Keratinocyte (primary cell): ENCODE measurements at regions not wholly inside any gene's neighbourhood (a gene's known extent, or its start where the extent isn't known, plus 50 kb on each side); places are given as distances from the start of the nearest gene placed in this dataset.

Experiments
- DNase-seq: peaks from one replicate; pipeline ENCODE4 v3.0.0-alpha.2; 2011; ENCODE audit warnings: low read depth, missing footprints, low spot score
- FAIRE-seq: peaks from 2 replicates; lab custom pipeline; 2011; peaks lifted over from hg19 to GRCh38; lab: Jason Lieb, UNC
- H2AFZ ChIP-seq: 2 replicates; pipeline ENCODE4 v1.6.0; 2012; ENCODE audit warnings: low read length, control low read depth, inconsistent platforms; ENCODE audit not compliant: control insufficient read depth
- H3K27ac ChIP-seq: 2 replicates; pipeline ENCODE4 v1.5.1; 2011; ENCODE audit warnings: low read length; ENCODE audit not compliant: control insufficient read depth, insufficient read depth
- H3K27me3 ChIP-seq: 3 replicates; pipeline ENCODE4 v1.6.0; 2011; ENCODE audit warnings: low read length; ENCODE audit not compliant: control insufficient read depth, insufficient read depth; ENCODE audit errors: extremely low read depth
- H3K36me3 ChIP-seq, 2 experiments: 2 replicates in 1 of 2; 3 replicates in 1 of 2; pipeline ENCODE4 v1.5.1; 2011; ENCODE audit warnings: low read length in 2 of 2, mild to moderate bottlenecking in 1 of 2; ENCODE audit not compliant: control insufficient read depth in 2 of 2, insufficient read depth in 2 of 2; ENCODE audit errors: extremely low read depth in 1 of 2
- H3K4me1 ChIP-seq: 3 replicates; pipeline ENCODE4 v1.5.1; 2011; ENCODE audit warnings: low read length; ENCODE audit not compliant: control insufficient read depth, insufficient read depth; ENCODE audit errors: extremely low read depth
- H3K4me2 ChIP-seq: 3 replicates; pipeline ENCODE4 v1.6.0; 2011; ENCODE audit warnings: low read depth, low read length; ENCODE audit not compliant: control insufficient read depth, insufficient read depth; ENCODE audit errors: extremely low read depth
- H3K4me3 ChIP-seq, 3 experiments: fragments of 200-600 bp in 1 of 3; sonication (generic) in 1 of 3; 2 replicates in 2 of 3; 3 replicates in 1 of 3; pipeline ENCODE4 v1.5.1; 2011 to 2016; ENCODE audit warnings: low read length in 3 of 3, mild to moderate bottlenecking in 3 of 3, control low read depth in 2 of 3, inconsistent platforms in 1 of 3, low read depth in 1 of 3, mixed read lengths in 1 of 3, mixed run types in 1 of 3, moderate library complexity in 1 of 3; ENCODE audit not compliant: control insufficient read depth in 2 of 3, insufficient read depth in 2 of 3; ENCODE audit errors: extremely low read depth in 1 of 3
- H3K79me2 ChIP-seq: 2 replicates; pipeline ENCODE4 v1.6.0; 2012; ENCODE audit warnings: low read length; ENCODE audit not compliant: control insufficient read depth, insufficient read depth
- H3K9ac ChIP-seq: 3 replicates; pipeline ENCODE4 v1.6.0; 2011; ENCODE audit warnings: low read length; ENCODE audit not compliant: control insufficient read depth, insufficient read depth; ENCODE audit errors: extremely low read depth
- H3K9me1 ChIP-seq: 3 replicates; pipeline ENCODE4 v1.6.0; 2011; ENCODE audit warnings: low read length; ENCODE audit not compliant: control insufficient read depth, insufficient read depth; ENCODE audit errors: extremely low read depth
- H3K9me3 ChIP-seq: 2 replicates; pipeline ENCODE4 v1.5.1; 2012; ENCODE audit warnings: low read depth, low read length; ENCODE audit not compliant: control insufficient read depth
- H4K20me1 ChIP-seq: 3 replicates; pipeline ENCODE4 v1.6.0; 2011; ENCODE audit warnings: low read length; ENCODE audit not compliant: control insufficient read depth, insufficient read depth; ENCODE audit errors: extremely low read depth
- EZH2 ChIP-seq: IDR thresholded peaks from one replicate; pipeline ENCODE4 v1.6.1; 2012; ENCODE audit warnings: inconsistent platforms, mild to moderate bottlenecking, low read length, moderate library complexity
- dilution Hi-C: fragments of 300-500 bp; cut with MboI; formaldehyde crosslinking; loops from one replicate; pipeline ENCODE4 v1.7.0; 2020; ENCODE audit warnings: low sequenced_read_pairs; ENCODE audit not compliant: extremely low pct_ligation_motif_present
- TF ChIP-seq, protein P1 (sequence below), 3 experiments: IDR thresholded peaks in 1 of 3; conservative IDR thresholded peaks in 1 of 3; optimal IDR thresholded peaks in 1 of 3; 2 replicates in 2 of 3; 3 replicates in 1 of 3; pipeline versions ENCODE3 to v1.5.1; 2011; ENCODE audit warnings: low read length in 3 of 3, mild to moderate bottlenecking in 3 of 3, moderate library complexity in 2 of 3, control low read depth in 1 of 3, inconsistent platforms in 1 of 3; ENCODE audit not compliant: insufficient read depth in 2 of 3; ENCODE audit errors: extremely low read depth in 1 of 3

DNA sequence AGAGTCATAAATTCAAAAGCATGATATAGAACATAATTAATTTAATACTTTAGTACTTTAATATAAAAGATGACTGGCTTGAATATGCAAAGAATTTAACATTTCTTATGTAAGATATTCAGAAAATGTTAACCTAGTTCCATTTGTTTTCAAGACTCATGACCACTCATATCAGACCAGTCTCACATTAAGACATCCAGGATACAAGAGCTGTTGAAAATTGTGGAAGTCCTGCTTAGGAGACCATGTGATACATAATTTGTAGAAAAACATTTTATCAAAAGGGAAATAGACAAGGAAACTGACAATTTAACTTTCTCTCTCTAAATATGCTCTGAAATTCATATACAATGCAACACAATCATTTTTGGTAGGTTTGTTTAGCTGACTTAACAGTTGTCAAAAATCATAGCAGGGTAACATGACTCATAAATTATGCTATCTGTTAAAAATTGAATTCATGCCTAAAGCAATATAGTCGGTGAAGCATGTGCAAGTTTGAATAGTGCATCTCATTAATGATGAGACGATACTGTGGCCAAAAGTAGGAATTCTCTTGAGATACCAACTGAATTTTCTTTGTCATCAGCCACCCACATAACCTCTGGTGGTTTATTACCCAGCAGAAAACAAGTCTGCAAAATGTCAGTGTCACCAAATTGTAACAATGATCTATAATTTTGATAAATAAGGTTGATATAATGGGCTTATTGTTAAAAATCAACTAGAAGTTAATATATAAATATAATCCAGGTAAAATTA, 211.4 kb downstream of the GASK1B start:
- Histone ChIP-seq H3K27me3 (no peaks in the 10 kb centered on the region), H3K27ac (no peak overlapping the region), H3K4me2 (no peak overlapping the region), H4K20me1 (no peaks in the 10 kb centered on the region), H3K79me2 (no peaks in the 10 kb centered on the region), H3K4me1 (no peaks in the 10 kb centered on the region), H3K9ac (no peak overlapping the region), H3K9me3 (no peaks in the 10 kb centered on the region), H3K4me3 (no peak overlapping the region), H3K36me3 (no peaks in the 10 kb centered on the region), H2AFZ (no peak overlapping the region), H3K9me1 (no peaks in the 10 kb centered on the region)
- dilution Hi-C loops = loop anchor here (25.0 kb wide), 1 partner anchor 749 kb away; the partner anchor contains the start of gene GRIA2
- no peak for TF ChIP-seq EZH2
- TF ChIP-seq, protein P1, sequence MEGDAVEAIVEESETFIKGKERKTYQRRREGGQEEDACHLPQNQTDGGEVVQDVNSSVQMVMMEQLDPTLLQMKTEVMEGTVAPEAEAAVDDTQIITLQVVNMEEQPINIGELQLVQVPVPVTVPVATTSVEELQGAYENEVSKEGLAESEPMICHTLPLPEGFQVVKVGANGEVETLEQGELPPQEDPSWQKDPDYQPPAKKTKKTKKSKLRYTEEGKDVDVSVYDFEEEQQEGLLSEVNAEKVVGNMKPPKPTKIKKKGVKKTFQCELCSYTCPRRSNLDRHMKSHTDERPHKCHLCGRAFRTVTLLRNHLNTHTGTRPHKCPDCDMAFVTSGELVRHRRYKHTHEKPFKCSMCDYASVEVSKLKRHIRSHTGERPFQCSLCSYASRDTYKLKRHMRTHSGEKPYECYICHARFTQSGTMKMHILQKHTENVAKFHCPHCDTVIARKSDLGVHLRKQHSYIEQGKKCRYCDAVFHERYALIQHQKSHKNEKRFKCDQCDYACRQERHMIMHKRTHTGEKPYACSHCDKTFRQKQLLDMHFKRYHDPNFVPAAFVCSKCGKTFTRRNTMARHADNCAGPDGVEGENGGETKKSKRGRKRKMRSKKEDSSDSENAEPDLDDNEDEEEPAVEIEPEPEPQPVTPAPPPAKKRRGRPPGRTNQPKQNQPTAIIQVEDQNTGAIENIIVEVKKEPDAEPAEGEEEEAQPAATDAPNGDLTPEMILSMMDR (optimal IDR thresholded peaks at IDR 0.05 in 1 of 3, IDR thresholded peaks at IDR 0.05 in 1 of 3, conservative IDR thresholded peaks at IDR 0.05 in 1 of 3; ENCODE audit: extremely low read depth in 1 of 3, insufficient read depth in 2 of 3, low read length in 3 of 3) = no peak
- FAIRE-seq (no peak), DNase-seq (no peak)

DNA sequence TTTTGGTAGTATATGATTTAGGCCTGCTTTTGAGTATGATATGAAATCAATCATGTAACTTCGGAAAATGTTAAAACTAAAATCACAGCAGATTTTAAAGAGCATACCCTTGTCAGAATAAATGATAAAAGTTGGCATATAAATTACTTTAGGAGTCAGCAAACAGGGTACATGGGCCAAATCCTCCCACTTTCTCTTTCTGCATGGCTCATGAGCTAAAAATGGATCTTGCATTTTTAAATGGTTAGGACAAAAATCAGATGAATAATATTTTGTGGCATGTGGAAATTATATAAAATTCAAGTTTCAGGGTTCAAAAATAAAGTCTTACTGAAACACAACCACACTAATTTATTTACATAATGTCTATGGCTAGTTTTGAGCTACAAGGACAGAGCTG, 214.9 kb downstream of the GASK1B start:
- Histone ChIP-seq H3K4me2 (no peak overlapping the region), H3K9me1 (no peaks in the 10 kb centered on the region), H3K79me2 (no peaks in the 10 kb centered on the region), H3K27ac (no peak overlapping the region), H3K27me3 (no peaks in the 10 kb centered on the region), H3K4me3 (no peak overlapping the region), H2AFZ (no peak overlapping the region), H3K9ac (no peak overlapping the region), H3K36me3 (no peaks in the 10 kb centered on the region), H4K20me1 (no peaks in the 10 kb centered on the region), H3K9me3 (no peaks in the 10 kb centered on the region), H3K4me1 (no peaks in the 10 kb centered on the region)
- dilution Hi-C loops = loop anchor here (25.0 kb wide), 1 partner anchor 746 kb away; the partner anchor contains the start of gene GRIA2
- FAIRE-seq = no peak
- TF ChIP-seq, protein P1 (optimal IDR thresholded peaks at IDR 0.05 in 1 of 3, IDR thresholded peaks at IDR 0.05 in 1 of 3, conservative IDR thresholded peaks at IDR 0.05 in 1 of 3; ENCODE audit: extremely low read depth in 1 of 3, insufficient read depth in 2 of 3, low read length in 3 of 3) = no peak
- no peak for TF ChIP-seq EZH2
- DNase-seq = no peak
